ENCODE measurements at regions not wholly inside any gene's neighbourhood (a gene's known extent, or its start where the extent isn't known, plus 50 kb on each side); places are given as distances from the start of the nearest gene placed in this dataset.

- Histone ChIP-seq H3K18ac (ENCODE audit: insufficient read length, low read depth, low read length) (no peak overlapping the region), H4K20me1 (ENCODE audit: control insufficient read depth, insufficient read depth, insufficient read length) (no peaks in the 10 kb centered on the region), H4K91ac (ENCODE audit: insufficient read length, low read depth, low read length) (no peak overlapping the region), H3K9me3 (ENCODE audit: control insufficient read depth, low read depth, low read length) (no peaks in the 10 kb centered on the region), H3T11ph (ENCODE audit: low read length) (no peak overlapping the region), H2AFZ (ENCODE audit: low read length) (no peak overlapping the region), H3K4me1 (ENCODE audit: insufficient read depth, low read length) (no peaks in the 10 kb centered on the region), H3K23me2 (ENCODE audit: insufficient read length, low read depth, low read length, poor library complexity, severe bottlenecking) (no peaks in the 10 kb centered on the region), H3K4ac (ENCODE audit: low read depth, low read length) (no peak overlapping the region), H3K56ac (ENCODE audit: insufficient read length, low read depth, low read length) (no peak overlapping the region), H3K14ac (ENCODE audit: insufficient read depth, low read length) (no peak overlapping the region), H3K23ac (ENCODE audit: insufficient read length, low read depth, low read length) (no peak overlapping the region), H3K27ac (ENCODE audit: insufficient read length, low read depth, low read length) (no peak overlapping the region), H2BK12ac (ENCODE audit: insufficient read length, low read depth, low read length) (no peak overlapping the region), H3K79me2 (ENCODE audit: insufficient read depth, low read length) (no peaks in the 10 kb centered on the region), H2BK20ac (ENCODE audit: low read depth, low read length, poor library complexity, severe bottlenecking) (no peak overlapping the region), H3K9ac (ENCODE audit: extremely low read depth, insufficient read length, low read length) (no peak overlapping the region), H2AK5ac (ENCODE audit: insufficient read length, low read length) (no peak overlapping the region), H4K5ac (ENCODE audit: insufficient read length, low read depth, low read length) (no peak overlapping the region), H3K4me2 (ENCODE audit: insufficient read depth, insufficient read length, low read length) (no peak overlapping the region), H4K8ac (replicated peaks; ENCODE audit: insufficient read length, low read depth, low read length) (no peak overlapping the region), H2BK120ac (ENCODE audit: low read depth, low read length, poor library complexity, severe bottlenecking) (no peak overlapping the region), H2BK5ac (ENCODE audit: insufficient read length, low read length) (no peak overlapping the region), H3K27me3 (ENCODE audit: insufficient read depth, low read length) (no peaks in the 10 kb centered on the region), H2BK15ac (ENCODE audit: low read depth, low read length) (no peak overlapping the region), H3K79me1 (ENCODE audit: insufficient read depth, low read depth, low read length, poor library complexity, severe bottlenecking) (no peaks in the 10 kb centered on the region)
- H3K36me3 Mint-ChIP-seq (ENCODE audit: insufficient read depth in 1 of 3, low read depth in 3 of 3) = peaks cover 0 to 7% (median 3%) of the 10 kb centered on the region in 3 experiments; a peak in 4 of 7 replicates
- no peaks in the 10 kb centered on the region; the same call in 1 of the 2 replicates for H3K27me3 Mint-ChIP-seq (ENCODE audit: low read depth)
- no CpG with 5 or more reads among the region's 4 CpGs for WGBS (ENCODE audit: extremely low coverage, insufficient read length, low lambda C conversion rate)
- no peak overlapping the region for H3K27ac Mint-ChIP-seq
- no peak for TF ChIP-seq CTCF (conservative IDR thresholded peaks at IDR 0.05)
- peaks cover 7 to 9% of the 10 kb centered on the region in 2 experiments; a peak in 4 of 5 replicates for H3K9me3 Mint-ChIP-seq
- no peak overlapping the region for H3K4me3 Mint-ChIP-seq
- no peak for DNase-seq
- no peaks in the 10 kb centered on the region for H3K4me1 Mint-ChIP-seq
Measured at GRCh38 chr4:79164907-79165610, 160.8 kb downstream of the NAA11 start.

All from H9 (cell line).